Urothelium cell line (cell line): ENCODE measurements at regions not wholly inside any gene's neighbourhood (a gene's known extent, or its start where the extent isn't known, plus 50 kb on each side); places are given as distances from the start of the nearest gene placed in this dataset.
A peak's percentile ranks its signal among the peaks of the same experiment; 100 is the strongest.

Source experiments
- DNase-seq: peaks from one replicate; pipeline ENCODE4 v3.0.0; 2011; ENCODE audit warnings: low spot score, mixed read lengths
- FAIRE-seq: peaks from 2 replicates; lab custom pipeline; 2011; peaks lifted over from hg19 to GRCh38; lab: Jason Lieb, UNC

DNA sequence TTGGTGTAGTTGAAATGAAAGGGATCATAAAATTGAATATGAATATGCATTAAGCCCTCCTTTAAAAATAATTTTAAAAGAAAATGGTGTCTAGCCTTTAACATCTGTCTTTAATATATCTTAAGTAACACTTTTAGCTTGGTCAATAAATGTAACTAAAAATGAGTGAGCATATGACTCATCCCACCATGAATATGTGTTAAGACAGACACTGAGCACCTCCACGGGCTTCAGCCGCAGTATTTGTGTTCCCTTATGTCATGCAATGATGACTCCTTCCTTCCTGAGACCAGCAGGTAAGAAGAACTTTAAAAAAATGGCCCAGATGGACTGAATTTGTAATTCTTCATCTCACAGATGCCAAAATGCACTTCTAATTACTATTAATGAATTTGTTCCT, 563.2 kb downstream of the NR2F1-AS1 start:
- DNase-seq, result peak; percentile 13
- no peak for FAIRE-seq

DNA sequence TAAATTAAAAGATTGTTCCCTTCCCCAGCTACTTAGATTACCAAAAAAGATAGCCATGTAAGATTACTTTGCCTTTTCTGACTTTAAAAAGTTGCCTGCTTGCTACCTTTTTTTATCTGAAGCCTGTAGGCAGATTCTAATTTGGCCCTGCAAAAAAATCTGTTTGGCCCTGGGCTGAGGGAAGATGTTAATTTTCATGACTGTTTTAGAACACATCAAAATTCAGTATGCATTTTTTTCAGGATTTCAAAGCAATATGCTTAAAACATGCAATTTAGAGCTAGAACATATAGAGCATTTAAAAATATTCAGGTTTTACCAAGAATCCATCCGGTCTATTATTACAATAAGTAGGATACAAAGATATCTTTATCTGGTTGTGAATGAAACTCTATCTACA, 563.6 kb downstream of the NR2F1-AS1 start:
- no peak for DNase-seq
- no peak for FAIRE-seq

DNA sequence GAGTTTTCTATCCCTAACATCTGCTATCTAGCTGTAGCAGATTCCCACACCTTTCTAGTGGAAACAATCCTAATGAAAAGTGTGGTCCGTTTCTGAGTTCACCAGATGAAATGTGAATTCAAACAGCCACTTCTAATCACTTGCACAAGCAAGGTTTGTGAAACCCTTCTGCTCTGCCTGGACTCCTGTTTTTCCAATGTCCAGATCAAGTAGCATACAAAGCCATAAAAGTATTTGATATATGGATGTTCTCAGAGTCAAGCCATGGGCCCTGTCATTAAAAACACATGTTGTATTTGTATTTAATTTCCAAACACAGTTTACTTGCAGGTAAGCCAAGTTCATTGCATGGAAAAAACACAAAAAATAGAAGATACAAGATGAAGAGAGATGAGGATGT, 570.4 kb downstream of the NR2F1-AS1 start:
- no peak for DNase-seq
- FAIRE-seq, result no peak

DNA sequence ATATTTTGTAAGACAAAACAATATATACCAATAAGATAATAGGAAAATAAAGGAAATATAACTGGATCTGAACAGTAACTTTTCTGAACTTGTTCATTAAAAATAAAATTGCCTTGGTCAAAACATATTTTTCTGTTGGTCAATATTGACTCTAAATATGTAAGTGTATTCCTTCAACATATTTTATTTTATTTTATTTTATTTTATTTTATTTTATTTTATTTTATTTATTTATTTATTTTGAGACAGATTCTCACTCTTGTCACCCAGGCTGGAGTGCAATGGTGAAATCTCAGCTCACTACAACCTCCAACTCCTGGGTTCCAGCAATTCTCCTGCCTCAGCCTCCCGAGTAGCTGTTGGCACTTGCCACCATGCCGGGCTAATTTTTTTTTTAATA, 571.0 kb downstream of the NR2F1-AS1 start:
- no peak for FAIRE-seq
- no peak for DNase-seq

DNA sequence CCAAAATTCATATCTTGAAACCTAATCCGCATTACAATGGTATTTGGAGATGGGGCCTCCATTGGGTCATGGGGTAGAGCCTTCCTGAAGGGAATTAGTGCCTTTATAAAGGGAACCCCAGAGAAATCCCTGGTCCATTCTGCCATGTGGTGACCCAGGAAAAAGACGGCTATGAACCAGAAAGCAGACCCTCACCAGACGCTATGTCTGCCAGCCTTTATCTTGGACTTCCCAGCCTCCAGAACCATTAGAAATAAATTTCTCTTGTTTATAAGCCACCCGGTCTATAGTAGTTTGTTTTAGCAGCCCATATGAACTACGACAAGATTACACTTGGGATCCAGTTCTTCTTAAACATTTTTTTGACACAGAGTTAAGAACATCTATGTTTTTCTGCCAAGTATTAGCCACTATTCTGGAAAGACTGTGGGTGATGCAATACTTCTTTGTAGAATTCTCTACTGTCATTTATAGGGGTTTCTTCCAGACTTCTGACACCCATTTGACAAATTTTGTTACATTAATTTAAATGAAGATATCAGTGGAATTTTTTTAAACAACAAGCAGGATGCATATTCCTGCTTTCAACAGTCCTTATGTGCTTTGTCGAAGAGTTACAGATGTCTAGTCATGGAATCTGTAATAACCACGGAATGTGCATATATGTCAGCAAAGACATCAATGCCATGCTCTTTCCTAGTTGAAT, 572.4 kb downstream of the NR2F1-AS1 start:
- FAIRE-seq (no peak), DNase-seq (no peak)

DNA sequence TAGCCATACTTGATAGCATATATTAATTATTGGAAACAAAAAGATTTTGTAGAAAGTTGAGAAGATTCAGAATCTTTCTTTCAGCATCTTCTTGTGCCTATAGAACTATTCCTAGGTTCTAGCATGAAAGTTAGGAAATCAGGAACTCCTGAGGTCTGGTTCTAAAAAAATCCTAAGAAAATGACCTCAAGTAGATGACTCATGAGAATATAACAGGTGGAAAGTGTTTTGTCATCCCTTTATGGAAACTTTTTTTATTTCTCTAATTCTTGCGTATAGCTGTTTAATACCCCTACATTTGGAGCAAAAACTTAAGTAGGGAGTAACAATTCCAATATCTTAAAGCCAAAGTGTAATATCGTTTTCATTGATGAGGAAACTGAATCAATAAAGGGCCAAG, 574.1 kb downstream of the NR2F1-AS1 start:
- FAIRE-seq (no peak), DNase-seq (no peak)

DNA sequence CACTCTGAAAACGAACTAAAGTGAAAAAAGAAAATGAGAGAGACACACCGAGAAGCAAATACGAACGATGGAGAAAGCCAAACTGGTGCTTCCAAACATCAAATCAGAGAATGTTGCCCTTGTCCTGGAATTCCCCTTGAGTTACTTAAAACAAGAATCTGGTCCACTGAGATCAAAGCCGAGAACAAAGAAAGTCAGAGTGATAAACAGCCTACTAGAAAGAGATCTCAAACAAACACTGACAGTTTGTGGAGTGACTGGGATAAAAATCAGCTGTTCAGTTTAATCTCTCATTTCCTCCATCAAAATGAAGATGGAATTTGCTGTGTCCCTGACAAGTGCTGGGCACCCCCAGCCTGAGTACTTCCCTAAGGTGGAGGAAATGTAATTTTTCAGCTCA, 582.6 kb downstream of the NR2F1-AS1 start:
- no peak for DNase-seq
- no peak for FAIRE-seq

DNA sequence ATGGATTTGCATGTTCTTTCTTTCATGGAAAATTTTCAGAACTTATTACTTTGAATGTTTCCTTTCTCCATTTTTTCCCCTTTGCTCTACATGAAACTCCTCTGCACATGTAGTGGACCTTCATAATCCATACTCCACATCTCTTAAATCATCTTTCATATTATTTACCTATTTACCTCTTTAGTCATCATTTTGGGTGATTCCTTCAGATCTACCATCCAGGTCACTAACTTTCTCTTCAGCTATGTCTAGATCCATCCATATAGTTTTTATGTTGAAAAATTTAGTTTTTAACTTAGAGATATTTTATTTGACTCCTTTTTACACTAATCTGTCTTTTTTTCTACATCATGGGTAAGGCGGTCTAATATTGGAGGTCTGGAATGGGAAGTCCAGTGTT, 586.6 kb downstream of the NR2F1-AS1 start:
- no peak for FAIRE-seq
- DNase-seq, result no peak

DNA sequence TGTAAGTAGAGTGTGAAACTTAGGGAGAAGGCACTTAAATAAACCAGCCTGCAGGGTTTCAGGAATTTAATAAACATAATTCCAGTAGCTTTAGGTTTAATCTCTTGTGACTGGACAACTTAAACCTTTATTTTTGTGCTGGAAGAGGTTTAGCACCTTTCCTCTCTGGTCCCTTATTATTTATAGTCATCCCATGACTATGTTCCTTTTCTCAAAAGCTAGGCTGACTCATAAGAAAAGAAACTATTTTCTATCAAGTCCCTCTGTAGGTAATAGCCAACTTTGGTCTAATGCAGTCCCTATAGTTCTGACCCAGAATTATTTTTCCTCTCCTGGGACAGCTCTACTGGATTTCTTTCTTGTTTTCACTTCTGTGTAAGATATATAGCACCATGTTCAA, 588.9 kb downstream of the NR2F1-AS1 start:
- DNase-seq (no peak), FAIRE-seq (no peak)

DNA sequence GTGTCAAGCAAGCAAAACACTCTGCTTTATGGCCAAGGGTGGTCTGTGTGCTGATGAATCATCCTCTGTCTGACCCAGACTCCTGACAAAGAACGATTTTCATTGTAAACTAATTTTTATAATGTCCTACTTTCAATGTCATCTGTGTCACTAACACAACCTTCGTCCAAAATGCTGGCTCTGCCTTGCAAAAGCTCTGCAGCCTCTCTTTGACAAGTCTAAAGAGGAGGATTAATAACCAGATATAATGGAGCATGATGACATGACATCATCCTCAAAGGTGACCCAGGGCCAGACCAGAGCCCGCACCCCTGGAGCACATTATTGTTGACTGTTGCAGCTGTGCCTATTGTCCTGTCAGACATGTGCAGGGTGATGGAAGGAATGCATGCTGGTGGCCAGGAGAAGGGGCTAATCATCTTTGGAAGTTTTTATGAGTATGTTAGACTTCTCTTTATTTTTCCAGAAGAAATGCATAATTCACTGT, 589.4 kb downstream of the NR2F1-AS1 start:
- DNase-seq (no peak), FAIRE-seq (no peak)

DNA sequence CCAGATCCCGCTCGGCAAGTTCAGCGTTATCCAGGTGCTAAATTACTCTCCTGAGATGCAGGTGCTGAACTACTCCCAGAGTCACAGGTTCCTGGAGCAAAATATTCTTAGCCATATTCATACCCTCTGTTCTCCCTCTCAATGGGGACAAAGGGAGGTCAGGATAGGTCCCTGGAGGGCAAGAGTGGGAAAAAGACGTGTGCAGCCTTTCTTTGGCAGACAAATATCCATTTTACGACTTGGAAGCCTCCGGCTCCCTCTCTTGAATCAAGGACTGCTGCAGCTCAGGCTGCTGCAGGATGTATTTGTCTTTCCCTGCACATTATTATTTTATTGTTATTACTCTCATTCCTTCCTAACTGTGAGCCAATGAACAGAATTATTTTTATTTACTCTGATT, 590.2 kb downstream of the NR2F1-AS1 start:
- FAIRE-seq, result no peak
- DNase-seq, result no peak

DNA sequence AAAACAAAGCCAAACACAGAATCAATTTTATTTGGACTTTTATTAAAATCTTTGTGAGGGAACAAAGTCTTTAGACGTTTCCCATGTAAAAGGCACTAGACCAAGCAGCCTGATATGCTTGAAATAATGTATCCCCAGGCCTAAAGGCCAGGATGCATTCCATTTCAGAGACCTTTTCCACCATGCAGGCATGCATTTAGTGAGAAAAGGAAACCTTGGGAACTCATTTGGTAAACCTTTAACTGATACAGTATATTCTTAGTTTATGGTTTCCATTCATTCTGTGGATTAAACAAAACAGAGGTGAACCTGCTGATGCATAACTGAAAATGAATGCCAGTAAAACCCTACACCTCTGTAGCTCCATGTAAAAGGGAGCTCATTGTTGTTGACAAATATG, 600.0 kb downstream of the NR2F1-AS1 start:
- no peak for FAIRE-seq
- DNase-seq, result no peak

DNA sequence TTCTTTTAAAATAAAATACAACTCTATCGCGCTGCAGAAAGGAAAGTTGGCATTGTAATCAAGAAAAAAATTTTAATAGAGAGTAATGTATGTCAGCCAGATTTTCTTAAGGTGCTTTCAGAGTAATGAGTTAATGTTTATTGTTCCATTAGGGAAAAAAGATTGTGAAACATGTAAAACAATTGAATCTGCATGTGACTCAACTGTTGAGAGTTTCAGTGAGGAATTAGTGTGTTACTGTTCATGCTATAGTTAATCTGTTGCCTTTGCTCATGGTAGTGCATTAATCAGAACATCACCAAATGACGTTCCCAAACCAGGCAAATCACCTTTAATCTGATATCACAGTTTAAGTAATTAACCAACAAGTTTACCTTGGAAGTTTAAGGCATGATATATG, 600.5 kb downstream of the NR2F1-AS1 start:
- DNase-seq (no peak), FAIRE-seq (no peak)

DNA sequence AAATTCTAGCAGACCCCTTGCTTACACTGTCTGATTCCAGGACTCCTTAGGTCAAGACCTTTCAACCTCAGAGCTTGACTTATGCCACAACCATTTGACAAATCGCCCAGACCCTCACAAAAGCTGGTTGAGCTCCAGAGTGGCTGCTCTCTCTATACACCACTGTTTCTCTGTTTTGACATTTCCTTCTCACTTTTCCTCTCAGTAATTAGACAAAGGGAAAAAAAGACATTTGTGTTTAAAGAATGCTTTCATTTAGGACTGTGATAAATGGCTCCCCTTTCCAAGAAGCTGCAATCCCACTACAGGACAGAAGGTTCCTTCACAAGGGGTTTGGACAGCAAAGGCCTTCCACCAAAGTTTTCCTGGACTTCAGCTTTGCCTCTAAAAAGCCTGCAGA, 601.3 kb downstream of the NR2F1-AS1 start:
- no peak for FAIRE-seq

DNA sequence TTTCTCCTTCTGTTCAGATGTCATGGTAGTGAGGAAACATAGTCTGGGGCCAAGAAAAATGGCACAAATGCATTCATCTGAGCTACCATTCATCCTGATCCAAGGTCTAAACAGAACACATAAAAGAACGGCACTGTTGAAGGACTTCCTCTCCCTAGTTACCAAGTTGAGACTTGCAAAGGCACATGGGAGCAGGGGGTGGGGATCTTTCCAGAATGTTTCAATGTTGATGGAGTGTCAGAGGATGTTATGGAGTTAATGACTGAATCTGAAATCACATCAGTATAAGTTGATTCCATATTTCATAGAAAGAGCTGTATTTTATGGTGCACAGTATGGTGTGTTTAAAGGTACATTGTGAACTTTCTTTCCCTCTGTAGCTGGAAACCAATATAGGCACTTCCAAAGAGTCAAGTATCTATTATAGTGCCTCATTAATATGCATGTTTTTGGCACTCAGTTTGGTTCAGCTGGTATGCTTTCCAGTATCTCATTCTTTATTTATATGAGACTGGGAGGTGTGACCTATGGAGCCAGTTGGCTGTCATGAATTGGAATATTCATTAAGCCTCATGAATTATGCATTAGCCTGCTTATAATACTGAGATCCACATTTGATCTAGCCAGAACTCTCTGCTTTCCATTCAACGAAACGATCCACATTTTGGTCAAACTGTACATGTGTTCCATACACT, 603.0 kb downstream of the NR2F1-AS1 start:
- DNase-seq (no peak), FAIRE-seq (no peak)

More for the DNA sequence above, 601.3 kb downstream of the NR2F1-AS1 start:
- no peak for DNase-seq

DNA sequence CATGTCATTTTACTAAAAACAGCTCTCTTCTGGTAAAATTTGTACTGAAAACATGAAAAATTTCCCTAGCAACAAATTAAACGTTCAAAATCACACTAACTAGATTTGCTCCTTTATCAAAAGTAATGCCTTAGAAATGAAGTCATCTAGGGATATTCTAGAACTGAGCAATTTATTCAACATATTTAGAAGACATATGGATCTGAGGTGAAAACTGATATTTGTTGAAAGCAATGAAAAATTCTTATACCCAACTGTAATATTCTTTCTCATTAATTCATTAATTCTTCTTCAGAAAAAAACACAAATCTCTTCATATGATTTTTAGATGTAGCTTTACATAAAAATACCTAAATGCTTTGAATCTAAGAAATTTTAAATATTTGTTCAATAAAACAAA, 604.9 kb downstream of the NR2F1-AS1 start:
- FAIRE-seq (no peak), DNase-seq (no peak)

DNA sequence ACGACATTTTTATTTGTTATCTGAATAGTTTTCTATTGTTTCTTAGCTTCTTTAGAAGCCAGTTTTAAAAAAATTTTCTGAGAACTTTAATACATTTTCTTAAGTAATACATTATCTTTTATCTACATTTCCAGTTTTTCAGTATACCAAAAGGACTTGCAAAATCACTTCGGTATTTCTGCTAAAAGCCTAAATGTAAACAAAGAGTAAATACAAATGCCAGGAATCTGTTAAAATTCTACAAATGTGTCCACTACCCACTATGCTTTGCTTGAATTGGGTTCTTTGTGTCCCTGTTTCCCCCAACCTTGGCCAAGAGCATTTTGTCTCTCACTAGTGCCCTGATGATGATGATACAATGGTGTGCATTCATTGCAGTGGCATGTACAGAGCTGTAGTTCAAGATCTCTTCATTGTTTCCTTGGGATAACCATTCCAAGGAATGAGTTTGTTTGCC, 611.2 kb downstream of the NR2F1-AS1 start:
- FAIRE-seq, result no peak
- no peak for DNase-seq

DNA sequence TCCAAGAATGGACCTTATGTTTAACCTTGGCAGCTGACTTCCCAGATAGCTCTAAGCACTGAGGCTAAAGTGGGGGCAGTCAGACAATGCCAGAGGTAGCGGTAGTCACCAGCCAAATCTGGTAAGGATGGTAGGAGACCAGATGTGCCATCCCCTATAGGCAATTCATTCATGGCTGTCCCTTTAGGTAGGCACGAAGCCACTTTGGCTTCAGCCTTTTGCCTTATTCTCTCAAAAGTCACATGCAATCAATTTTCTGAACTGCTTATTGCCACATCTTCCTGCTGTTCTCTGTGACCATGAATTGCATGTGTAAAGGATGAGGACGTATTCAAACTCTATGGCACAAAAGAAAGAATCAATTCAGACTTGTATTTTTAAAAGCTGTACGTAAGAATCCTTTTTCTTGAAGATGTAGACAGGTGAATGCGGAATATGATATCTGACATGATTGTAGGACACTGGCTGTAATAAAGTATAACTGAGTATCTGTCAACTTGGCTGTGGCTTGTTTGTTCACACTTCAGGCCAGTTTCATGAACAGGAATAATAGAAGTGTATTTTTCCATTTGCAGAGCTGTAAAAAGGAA, 611.7 kb downstream of the NR2F1-AS1 start:
- DNase-seq, result no peak
- peak; percentile 27 for FAIRE-seq

DNA sequence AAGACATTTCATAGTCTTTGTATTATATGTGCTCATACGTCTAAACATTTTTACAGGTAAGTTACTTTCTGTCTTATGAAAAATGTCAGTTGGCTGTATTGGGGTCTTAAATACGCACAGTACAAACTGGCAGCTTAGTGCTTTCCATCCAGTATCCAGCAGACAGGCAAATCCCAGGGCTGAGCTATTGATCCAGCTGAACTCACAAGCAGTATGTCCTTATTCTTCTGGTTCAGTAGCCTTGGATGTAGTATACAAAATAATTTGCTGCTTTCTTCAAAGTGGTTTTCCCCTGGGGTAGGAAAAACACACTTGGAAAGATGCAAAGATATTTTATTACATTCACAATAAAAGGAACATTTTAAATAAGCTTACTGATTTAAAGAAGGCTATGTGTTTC, 617.2 kb downstream of the NR2F1-AS1 start:
- DNase-seq (no peak), FAIRE-seq (no peak)

DNA sequence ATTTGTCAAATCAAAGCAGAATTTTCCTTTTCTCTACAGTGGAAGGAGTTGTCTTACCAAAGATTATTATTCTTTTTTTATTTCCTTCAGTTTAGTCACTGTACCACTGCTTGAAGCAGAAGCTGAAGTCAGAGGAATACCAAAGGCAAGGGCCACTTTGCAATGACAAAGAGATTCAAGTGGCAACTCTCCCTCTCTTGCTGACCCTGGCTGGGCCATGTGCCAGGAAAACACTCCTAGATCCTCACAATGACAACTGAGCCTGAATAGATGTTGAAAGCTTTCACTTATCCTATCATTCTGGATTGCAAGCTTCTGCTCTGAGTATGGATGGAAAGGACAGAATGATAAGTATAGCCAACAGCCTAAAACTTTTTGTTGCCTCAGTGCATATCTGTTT, 618.3 kb downstream of the NR2F1-AS1 start:
- FAIRE-seq, result no peak

DNA sequence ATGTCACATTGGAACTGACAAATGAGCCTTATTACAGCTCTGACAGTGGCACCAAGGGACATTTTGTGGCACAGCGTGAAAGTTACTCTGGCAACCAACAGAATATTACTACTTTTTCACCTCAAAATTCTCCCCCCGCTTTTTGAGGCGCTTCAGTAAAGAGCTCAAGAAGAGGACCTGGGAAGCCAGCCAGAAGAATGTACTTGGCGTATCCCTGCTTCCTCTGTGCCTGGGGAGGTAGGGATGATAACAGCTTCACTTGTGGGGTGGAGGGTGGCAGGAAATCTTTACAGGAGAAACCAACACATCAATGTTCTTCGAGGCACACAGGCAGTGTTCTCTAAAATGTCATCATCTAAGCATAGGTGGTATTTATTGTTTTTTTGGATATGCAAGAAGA, 624.1 kb downstream of the NR2F1-AS1 start:
- DNase-seq, result no peak
- FAIRE-seq, result no peak

More for the DNA sequence above, 618.3 kb downstream of the NR2F1-AS1 start:
- no peak for DNase-seq

DNA sequence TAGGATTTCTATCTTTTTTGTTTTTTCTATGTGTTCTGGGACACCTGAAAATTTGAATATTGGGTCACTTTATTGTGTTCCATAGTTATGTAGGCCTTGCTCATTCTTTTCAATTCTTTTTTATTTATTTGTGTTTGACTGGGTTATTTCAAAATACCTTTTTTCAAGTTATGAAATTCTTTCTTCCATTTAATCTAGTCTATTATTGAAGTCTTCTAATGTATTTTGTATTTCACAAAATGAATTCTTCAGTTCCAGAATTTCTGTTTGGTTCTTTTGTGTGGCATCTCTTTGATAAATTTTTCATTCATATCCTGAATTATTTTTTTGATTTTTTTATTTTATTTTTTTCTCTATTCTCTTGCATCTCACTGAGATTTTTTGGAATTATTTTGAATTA, 628.8 kb downstream of the NR2F1-AS1 start:
- DNase-seq (no peak), FAIRE-seq (no peak)
